ENCODE measurements at regions not wholly inside any gene's neighbourhood (a gene's known extent, or its start where the extent isn't known, plus 50 kb on each side); places are given as distances from the start of the nearest gene placed in this dataset.

DNA sequence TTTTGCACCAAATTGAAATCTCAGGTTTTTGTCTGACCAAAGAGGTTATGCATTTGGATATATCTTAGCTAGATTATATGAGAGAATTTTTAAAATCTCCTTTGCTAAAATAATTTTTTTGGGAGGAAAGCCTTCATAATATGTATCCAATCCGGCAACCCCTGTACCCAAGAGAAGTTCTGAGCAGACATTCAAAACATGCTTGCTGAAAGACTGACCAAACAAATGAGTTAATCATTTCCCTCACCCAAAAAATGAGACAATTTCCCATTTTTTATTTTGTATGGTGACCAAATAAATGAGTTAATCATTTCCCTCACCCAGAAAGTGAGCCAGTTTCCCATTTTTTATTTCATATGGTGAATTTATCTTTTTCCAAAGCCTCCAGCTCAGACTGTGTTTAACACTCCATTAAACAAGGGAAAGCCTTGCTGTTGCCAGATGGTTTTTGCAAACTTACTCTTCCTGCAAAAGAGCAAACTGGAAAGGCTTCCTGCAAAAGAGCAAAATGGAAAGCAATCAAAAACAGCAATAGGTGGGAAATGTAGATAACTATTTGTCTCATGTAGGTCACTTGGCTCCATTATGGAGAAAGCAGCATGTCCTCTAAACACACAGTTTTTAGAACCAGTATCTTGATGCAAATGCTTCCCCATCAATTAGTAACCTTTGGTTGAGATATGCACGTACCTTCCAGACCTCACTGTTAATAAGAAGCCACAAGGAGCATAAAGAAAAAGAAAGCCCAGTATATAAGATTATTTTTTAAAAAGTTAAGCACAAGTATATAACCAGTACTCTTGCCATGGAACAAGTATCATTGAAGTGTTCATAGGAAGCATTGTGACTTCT is 78.4 kb upstream of the OSTN start:
- no peak overlapping the region for H3K4me3 Mint-ChIP-seq (ENCODE audit: low read depth, unreplicated experiment)
- H3K27me3 Mint-ChIP-seq (ENCODE audit: unreplicated experiment), result no peaks in the 10 kb centered on the region
- intact Hi-C loops (cut with micrococcal nuclease; ENCODE audit: unreplicated experiment), result no loop called here
- no peaks in the 10 kb centered on the region for H3K36me3 Mint-ChIP-seq (ENCODE audit: insufficient read depth, unreplicated experiment)
- peaks cover 6% of the 10 kb centered on the region for H3K4me1 Mint-ChIP-seq (ENCODE audit: low read depth, unreplicated experiment)
- CTCF ChIA-PET, result no interaction called here
- H3K9me3 Mint-ChIP-seq (ENCODE audit: low read depth, unreplicated experiment), result no peaks in the 10 kb centered on the region
- TF ChIP-seq, protein P1, sequence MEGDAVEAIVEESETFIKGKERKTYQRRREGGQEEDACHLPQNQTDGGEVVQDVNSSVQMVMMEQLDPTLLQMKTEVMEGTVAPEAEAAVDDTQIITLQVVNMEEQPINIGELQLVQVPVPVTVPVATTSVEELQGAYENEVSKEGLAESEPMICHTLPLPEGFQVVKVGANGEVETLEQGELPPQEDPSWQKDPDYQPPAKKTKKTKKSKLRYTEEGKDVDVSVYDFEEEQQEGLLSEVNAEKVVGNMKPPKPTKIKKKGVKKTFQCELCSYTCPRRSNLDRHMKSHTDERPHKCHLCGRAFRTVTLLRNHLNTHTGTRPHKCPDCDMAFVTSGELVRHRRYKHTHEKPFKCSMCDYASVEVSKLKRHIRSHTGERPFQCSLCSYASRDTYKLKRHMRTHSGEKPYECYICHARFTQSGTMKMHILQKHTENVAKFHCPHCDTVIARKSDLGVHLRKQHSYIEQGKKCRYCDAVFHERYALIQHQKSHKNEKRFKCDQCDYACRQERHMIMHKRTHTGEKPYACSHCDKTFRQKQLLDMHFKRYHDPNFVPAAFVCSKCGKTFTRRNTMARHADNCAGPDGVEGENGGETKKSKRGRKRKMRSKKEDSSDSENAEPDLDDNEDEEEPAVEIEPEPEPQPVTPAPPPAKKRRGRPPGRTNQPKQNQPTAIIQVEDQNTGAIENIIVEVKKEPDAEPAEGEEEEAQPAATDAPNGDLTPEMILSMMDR (IDR thresholded peaks at IDR 0.05; ENCODE audit: unreplicated experiment), result no peak
- H3K27ac Mint-ChIP-seq (ENCODE audit: unreplicated experiment), result no peak overlapping the region
- no peak for DNase-seq
- no TSS peak for BruUV-seq (replicated peaks)

DNA sequence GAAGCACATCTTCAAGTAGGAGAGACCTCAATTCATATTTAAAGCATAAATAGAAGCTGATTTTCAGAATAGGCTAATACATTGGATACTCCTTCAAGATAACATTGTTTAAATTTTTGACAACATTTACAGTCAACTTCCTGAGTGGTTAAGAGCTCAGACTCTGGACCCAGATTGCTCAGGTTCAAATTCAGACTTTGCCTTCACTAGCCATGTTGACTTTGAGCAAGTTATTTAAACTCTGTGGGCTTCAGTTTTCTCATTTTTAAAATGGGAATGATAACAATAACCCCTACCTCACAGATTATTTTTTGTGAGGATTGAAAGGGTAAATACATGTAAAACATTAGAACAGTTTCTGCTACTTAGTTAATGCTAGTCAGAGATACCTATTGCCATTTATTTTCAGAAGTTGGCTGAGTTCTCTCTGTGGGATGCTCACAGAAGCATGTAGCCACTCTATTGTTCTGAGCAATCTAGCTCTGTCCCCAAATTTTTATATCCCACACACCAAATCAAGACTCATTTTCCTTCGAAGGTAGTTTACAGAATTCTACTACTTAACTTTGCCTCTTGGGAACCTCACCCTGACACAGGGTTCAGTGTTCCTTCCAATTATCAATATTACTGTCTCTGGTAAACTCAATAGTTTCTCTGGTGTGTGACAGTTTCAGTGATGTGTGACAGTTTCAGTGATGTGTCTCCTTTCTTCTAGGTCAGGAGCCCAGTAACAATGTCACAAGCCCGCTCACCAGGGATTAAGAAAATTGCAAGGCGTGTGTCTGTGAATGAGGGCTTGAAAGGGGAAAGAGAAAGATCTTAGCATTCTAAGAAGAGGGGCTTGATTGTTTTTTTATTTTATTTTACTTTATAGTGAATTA is 79.4 kb upstream of the OSTN start:
- no TSS peak for BruUV-seq (replicated peaks)
- H3K9me3 Mint-ChIP-seq (ENCODE audit: low read depth, unreplicated experiment), result no peaks in the 10 kb centered on the region
- DNase-seq, result no peak
- no peaks in the 10 kb centered on the region for H3K27me3 Mint-ChIP-seq (ENCODE audit: unreplicated experiment)
- CTCF ChIA-PET, result no interaction called here
- no peak overlapping the region for H3K27ac Mint-ChIP-seq (ENCODE audit: unreplicated experiment)
- H3K4me3 Mint-ChIP-seq (ENCODE audit: low read depth, unreplicated experiment), result no peak overlapping the region
- peaks cover 6% of the 10 kb centered on the region for H3K4me1 Mint-ChIP-seq (ENCODE audit: low read depth, unreplicated experiment)
- TF ChIP-seq, protein P1 (IDR thresholded peaks at IDR 0.05; ENCODE audit: unreplicated experiment), result no peak
- intact Hi-C loops (cut with micrococcal nuclease; ENCODE audit: unreplicated experiment), result no loop called here
- no peaks in the 10 kb centered on the region for H3K36me3 Mint-ChIP-seq (ENCODE audit: insufficient read depth, unreplicated experiment)

DNA sequence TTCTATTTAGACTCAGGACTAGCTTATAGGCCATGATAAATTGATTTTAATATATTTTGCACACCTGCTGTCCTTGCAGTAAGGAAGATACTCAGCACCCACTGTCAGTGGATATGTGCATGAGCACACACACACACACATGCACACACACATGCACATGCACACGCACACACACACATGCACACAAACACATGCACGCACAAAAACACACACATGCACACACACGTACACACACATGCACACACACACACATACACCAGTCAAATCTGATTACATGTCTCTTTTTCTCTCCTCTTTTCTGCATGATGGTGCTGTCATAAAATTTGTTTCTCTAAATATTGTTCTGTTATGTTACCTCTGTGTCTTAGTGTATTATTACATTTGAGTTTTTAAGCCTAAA is 87.3 kb upstream of the OSTN start:
- CTCF ChIA-PET, result no interaction called here
- H3K27ac Mint-ChIP-seq (ENCODE audit: unreplicated experiment), result no peak overlapping the region
- TF ChIP-seq, protein P1 (IDR thresholded peaks at IDR 0.05; ENCODE audit: unreplicated experiment), result no peak
- H3K36me3 Mint-ChIP-seq (ENCODE audit: insufficient read depth, unreplicated experiment), result no peaks in the 10 kb centered on the region
- no peaks in the 10 kb centered on the region for H3K4me1 Mint-ChIP-seq (ENCODE audit: low read depth, unreplicated experiment)
- no peaks in the 10 kb centered on the region for H3K27me3 Mint-ChIP-seq (ENCODE audit: unreplicated experiment)
- H3K9me3 Mint-ChIP-seq (ENCODE audit: low read depth, unreplicated experiment), result no peaks in the 10 kb centered on the region
- BruUV-seq (replicated peaks), result no TSS peak
- no peak for DNase-seq
- H3K4me3 Mint-ChIP-seq (ENCODE audit: low read depth, unreplicated experiment), result no peak overlapping the region
- intact Hi-C loops (cut with micrococcal nuclease; ENCODE audit: unreplicated experiment), result no loop called here

DNA sequence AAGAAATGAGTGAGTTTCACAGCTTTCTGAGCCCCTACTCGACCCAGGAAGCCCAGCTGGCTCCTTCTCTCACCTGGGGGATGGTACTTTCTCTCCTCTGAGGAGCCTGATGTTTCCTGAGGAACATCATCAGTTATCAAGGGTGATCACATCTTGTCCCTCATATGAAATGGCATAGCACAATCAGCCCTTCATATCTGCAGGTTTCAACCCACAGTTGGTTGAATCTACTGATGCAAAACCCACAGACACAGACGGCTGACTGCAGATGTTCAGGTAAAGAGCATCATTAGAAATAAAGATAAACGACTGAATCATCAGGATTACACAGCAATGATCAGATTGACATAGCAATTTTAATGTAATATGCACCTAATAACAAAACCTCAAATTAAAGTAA is 93.6 kb upstream of the OSTN start:
- Mint-ChIP-seq H3K4me1 (ENCODE audit: low read depth, unreplicated experiment) (no peaks in the 10 kb centered on the region), H3K36me3 (ENCODE audit: insufficient read depth, unreplicated experiment) (no peaks in the 10 kb centered on the region), H3K9me3 (ENCODE audit: low read depth, unreplicated experiment) (peaks cover 2% of the 10 kb centered on the region), H3K27ac (ENCODE audit: unreplicated experiment) (no peak overlapping the region), H3K4me3 (ENCODE audit: low read depth, unreplicated experiment) (no peak overlapping the region), H3K27me3 (ENCODE audit: unreplicated experiment) (no peaks in the 10 kb centered on the region)
- intact Hi-C loops (cut with micrococcal nuclease; ENCODE audit: unreplicated experiment), result no loop called here
- BruUV-seq (replicated peaks), result no TSS peak
- CTCF ChIA-PET, result no interaction called here
- no peak for DNase-seq
- TF ChIP-seq, protein P1 (IDR thresholded peaks at IDR 0.05; ENCODE audit: unreplicated experiment), result no peak
